ENCODE measurements at regions not wholly inside any gene's neighbourhood (a gene's known extent, or its start where the extent isn't known, plus 50 kb on each side); places are given as distances from the start of the nearest gene placed in this dataset.
A peak's percentile ranks its signal among the peaks of the same experiment; 100 is the strongest.
"Not testable (repeated sequence)": the region's sequence is repeated elsewhere in the genome, so short reads cannot be mapped to it uniquely, and the experiment has no call there.

GRCh38 chr1:30133414-30134055 lies 589.9 kb downstream of the MATN1 start:
- no peaks in the 10 kb centered on the region for H3K9me3 ChIP-seq (ENCODE audit: severe bottlenecking)
- TF ChIP-seq CTCF (IDR thresholded peaks at IDR 0.05; ENCODE audit: low read depth, low read length), result peak; percentile 14; the same call in 1 of the 2 replicates
- no peaks in the 10 kb centered on the region for H3K27me3 ChIP-seq (ENCODE audit: insufficient read depth, low read depth, severe bottlenecking)
- no peak for DNase-seq
- no peak overlapping the region for H3K27ac ChIP-seq
- H3K36me3 ChIP-seq, result no peaks in the 10 kb centered on the region
- H3K4me3 ChIP-seq (ENCODE audit: low read depth, low read length), result no peak overlapping the region

DNA sequence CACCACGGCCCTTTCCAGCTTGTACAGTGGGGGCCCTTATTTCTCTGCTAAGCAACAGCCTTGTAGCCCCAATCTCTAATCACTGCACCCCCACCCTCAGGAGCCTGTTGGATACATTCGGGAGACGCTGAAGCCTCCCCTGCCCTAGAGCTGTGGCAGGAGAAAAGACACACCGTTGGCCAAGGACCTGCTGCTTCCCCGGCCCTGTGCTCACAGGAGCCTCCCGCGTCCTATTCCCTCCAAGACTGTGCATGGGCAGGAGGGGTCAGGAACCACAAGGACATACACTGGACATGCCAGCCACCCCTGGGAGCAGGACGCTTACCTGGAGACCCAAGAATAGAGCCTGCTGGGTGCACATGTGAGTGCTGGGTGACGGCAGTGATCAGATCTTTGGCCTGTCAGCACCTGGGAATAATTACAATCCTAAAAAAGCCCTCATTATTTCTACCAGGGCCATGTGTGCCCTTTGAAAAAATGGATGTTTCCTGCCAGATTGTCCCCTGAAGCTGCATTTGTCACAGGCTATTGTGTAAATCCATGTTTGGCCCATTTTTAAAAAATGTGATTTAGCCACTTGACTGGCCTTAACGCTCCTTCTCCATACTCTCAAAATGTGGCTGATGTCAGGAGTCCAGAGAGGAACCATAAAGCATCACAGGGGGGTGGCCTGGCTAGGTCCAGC lies 590.6 kb downstream of the MATN1 start:
- no peak overlapping the region for H3K27ac ChIP-seq

GRCh38 chr1:30130566-30130965 lies 592.8 kb downstream of the MATN1 start:
- not testable (repeated sequence) for H3K27ac ChIP-seq; H3K4me3 ChIP-seq (ENCODE audit: low read depth, low read length); H3K27me3 ChIP-seq (ENCODE audit: insufficient read depth, low read depth, severe bottlenecking); DNase-seq; H3K9me3 ChIP-seq (ENCODE audit: severe bottlenecking); H3K36me3 ChIP-seq

More for the DNA sequence above, 590.6 kb downstream of the MATN1 start:
- no peak for TF ChIP-seq CTCF (IDR thresholded peaks at IDR 0.05; ENCODE audit: low read depth, low read length)
- no peaks in the 10 kb centered on the region for H3K36me3 ChIP-seq
- H3K9me3 ChIP-seq (ENCODE audit: severe bottlenecking), result no peaks in the 10 kb centered on the region
- H3K27me3 ChIP-seq (ENCODE audit: insufficient read depth, low read depth, severe bottlenecking), result no peaks in the 10 kb centered on the region
- no peak overlapping the region for H3K4me3 ChIP-seq (ENCODE audit: low read depth, low read length)
- DNase-seq, result no peak

DNA sequence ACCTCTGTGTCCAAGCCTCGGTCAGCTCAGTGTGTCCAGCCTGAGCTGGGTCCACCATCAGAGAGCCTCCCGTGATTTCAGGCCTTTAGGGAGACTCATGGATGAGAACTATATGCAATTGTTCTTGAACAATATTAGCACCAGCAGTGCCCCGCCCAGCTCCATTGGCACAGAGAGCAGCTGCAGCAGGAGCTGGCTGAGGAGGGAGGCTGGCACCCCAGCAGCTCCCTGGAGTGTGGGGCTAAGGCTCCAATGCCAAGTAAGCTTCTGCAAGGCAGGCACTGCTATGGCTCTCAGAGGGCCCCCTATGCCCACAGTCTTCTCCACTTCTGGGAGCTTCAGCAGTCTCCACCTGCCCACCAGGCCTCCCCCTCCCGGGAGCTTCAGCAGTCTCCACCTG lies 593.3 kb downstream of the MATN1 start:
- H3K27me3 ChIP-seq (ENCODE audit: insufficient read depth, low read depth, severe bottlenecking), result no peaks in the 10 kb centered on the region
- H3K9me3 ChIP-seq (ENCODE audit: severe bottlenecking), result no peaks in the 10 kb centered on the region
- TF ChIP-seq CTCF (IDR thresholded peaks at IDR 0.05; ENCODE audit: low read depth, low read length), result no peak
- no peaks in the 10 kb centered on the region for H3K36me3 ChIP-seq
- H3K4me3 ChIP-seq (ENCODE audit: low read depth, low read length), result no peak overlapping the region
- DNase-seq, result no peak
- no peak overlapping the region for H3K27ac ChIP-seq

- no peak for TF ChIP-seq CTCF (IDR thresholded peaks at IDR 0.05; ENCODE audit: low read depth, low read length)
- no peak for DNase-seq
- Histone ChIP-seq H3K4me3 (ENCODE audit: low read depth, low read length) (no peak overlapping the region), H3K27ac (no peak overlapping the region), H3K9me3 (ENCODE audit: severe bottlenecking) (no peaks in the 10 kb centered on the region), H3K27me3 (ENCODE audit: insufficient read depth, low read depth, severe bottlenecking) (no peaks in the 10 kb centered on the region), H3K36me3 (no peaks in the 10 kb centered on the region)
Observed at GRCh38 chr1:30129421-30130055, 593.8 kb downstream of the MATN1 start.

- H3K9me3 ChIP-seq (ENCODE audit: severe bottlenecking), result no peaks in the 10 kb centered on the region
Observed at GRCh38 chr1:30129001-30129408, 594.4 kb downstream of the MATN1 start.

More at GRCh38 chr1:30129001-30129408, 594.4 kb downstream of the MATN1 start:
- DNase-seq, result no peak
- H3K4me3 ChIP-seq (ENCODE audit: low read depth, low read length), result no peak overlapping the region
- H3K27me3 ChIP-seq (ENCODE audit: insufficient read depth, low read depth, severe bottlenecking), result no peaks in the 10 kb centered on the region
- H3K27ac ChIP-seq, result no peak overlapping the region
- TF ChIP-seq CTCF (IDR thresholded peaks at IDR 0.05; ENCODE audit: low read depth, low read length), result no peak
- no peaks in the 10 kb centered on the region for H3K36me3 ChIP-seq
